ENCODE measurements at regions not wholly inside any gene's neighbourhood (a gene's known extent, or its start where the extent isn't known, plus 50 kb on each side); places are given as distances from the start of the nearest gene placed in this dataset.

DNA sequence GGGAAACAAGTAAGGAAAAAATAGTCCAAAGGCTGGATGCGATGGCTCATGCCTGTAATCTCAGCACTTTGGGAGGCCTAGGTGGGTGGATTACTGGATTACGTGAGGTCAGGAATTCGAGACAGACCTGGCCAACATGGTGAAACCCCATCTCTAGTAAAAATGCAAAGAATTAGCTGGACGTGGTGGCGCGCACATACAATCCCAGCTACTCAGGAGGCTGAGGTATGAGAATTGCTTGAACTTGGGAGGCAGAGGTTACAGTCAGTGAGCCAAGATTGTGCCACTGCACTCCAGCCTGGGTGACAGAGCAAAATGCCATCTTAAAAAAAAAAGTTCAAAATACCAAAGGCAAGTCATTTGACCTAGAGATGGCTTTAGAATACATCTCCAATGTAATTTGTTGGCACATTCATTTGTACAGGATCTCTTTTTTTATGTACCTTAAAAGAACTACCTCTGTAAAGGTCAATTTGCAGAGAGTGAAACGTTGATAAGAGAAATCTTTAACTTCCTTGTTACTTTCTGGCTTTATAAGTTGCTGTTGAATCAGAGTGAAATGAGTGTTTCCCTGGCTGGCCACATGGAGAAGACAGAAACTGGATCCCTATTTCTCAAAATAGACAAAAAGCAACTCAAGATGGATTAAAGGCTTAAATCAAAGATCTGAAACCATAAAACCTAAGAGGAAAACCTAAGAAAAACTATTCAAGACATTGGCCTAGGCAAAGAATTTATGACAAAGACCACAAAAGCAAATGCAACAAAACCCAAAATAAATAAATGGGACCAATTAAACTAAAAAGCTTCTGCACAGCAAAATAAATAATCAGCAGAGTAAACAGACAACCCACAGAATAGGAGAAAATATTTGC, 260.7 kb downstream of the KLF6 start:
- no peaks in the 10 kb centered on the region for H3K27me3 ChIP-seq
- TF ChIP-seq, protein P1, sequence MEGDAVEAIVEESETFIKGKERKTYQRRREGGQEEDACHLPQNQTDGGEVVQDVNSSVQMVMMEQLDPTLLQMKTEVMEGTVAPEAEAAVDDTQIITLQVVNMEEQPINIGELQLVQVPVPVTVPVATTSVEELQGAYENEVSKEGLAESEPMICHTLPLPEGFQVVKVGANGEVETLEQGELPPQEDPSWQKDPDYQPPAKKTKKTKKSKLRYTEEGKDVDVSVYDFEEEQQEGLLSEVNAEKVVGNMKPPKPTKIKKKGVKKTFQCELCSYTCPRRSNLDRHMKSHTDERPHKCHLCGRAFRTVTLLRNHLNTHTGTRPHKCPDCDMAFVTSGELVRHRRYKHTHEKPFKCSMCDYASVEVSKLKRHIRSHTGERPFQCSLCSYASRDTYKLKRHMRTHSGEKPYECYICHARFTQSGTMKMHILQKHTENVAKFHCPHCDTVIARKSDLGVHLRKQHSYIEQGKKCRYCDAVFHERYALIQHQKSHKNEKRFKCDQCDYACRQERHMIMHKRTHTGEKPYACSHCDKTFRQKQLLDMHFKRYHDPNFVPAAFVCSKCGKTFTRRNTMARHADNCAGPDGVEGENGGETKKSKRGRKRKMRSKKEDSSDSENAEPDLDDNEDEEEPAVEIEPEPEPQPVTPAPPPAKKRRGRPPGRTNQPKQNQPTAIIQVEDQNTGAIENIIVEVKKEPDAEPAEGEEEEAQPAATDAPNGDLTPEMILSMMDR (IDR thresholded peaks at IDR 0.05) = no peak
- no peak for TF ChIP-seq POLR2A (IDR thresholded peaks at IDR 0.05)
- no peaks in the 10 kb centered on the region for H3K36me3 ChIP-seq
- no peak overlapping the region for H3K4me3 ChIP-seq
- no peak overlapping the region for H3K27ac ChIP-seq
- intact Hi-C loops (cut with DNase I; ENCODE audit: low total_unique reads) = no loop called here
- no peak for DNase-seq
- no peaks in the 10 kb centered on the region for H3K4me1 ChIP-seq
- H3K9me3 ChIP-seq = no peaks in the 10 kb centered on the region

DNA sequence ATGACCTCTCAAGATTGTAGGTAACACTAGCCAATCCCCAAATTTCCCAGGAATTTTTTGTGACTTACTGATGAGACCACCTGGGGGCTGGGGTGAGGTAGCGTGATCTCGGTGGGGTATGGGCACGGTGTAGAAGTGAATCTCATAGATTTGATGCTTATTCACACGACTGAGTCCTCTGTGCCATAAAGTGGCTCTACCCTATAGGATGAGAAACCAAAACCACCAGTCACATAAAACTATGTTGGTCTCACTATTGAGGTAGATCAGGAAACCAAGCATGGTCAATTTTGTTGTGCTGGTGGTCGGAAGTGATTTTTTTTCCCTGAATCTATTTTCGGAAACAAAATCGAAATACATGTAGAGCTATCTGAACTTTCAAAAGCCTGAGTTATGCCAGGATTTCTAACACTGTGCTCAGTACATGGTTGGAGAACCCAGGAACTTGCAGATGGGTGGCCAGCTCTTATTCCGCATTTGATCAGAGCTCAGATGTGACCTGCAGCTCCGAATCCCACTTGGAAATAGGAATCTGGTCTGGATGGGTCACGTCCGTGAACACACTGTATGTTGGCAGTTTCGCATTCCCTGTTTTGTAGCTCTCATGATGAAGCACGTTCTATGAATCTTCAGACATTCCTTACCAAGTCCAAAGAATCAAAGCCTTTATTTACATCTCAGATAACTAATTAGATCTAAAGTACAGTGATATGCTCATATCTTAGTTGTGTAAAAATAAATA, 261.5 kb downstream of the KLF6 start:
- TF ChIP-seq POLR2A (IDR thresholded peaks at IDR 0.05) = no peak
- TF ChIP-seq, protein P1 (IDR thresholded peaks at IDR 0.05) = no peak
- H3K4me1 ChIP-seq = no peaks in the 10 kb centered on the region
- intact Hi-C loops (cut with DNase I; ENCODE audit: low total_unique reads) = no loop called here
- H3K27me3 ChIP-seq = no peaks in the 10 kb centered on the region
- H3K4me3 ChIP-seq = no peak overlapping the region
- H3K9me3 ChIP-seq = no peaks in the 10 kb centered on the region
- no peak overlapping the region for H3K27ac ChIP-seq
- no peak for DNase-seq
- no peaks in the 10 kb centered on the region for H3K36me3 ChIP-seq

DNA sequence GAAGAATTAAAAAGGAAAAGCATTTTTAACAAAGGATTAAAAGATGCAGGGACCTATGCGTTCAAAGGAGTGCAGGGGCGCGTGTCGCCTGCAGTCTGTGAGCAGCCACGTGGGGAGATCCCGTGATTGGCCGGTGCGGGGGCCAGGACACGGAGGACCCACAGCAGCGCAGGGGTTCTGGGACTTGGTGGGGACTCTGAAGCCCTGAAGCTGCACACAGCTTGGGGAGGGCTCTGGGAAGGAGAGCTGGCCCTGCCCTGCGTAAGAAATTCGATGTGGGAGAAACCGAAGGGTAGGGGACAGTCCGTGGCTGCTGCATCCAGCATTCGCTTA, 268.1 kb downstream of the KLF6 start:
- H3K4me1 ChIP-seq = no peaks in the 10 kb centered on the region
- intact Hi-C loops (cut with DNase I; ENCODE audit: low total_unique reads) = no loop called here
- no peak for DNase-seq
- no peaks in the 10 kb centered on the region for H3K9me3 ChIP-seq
- H3K27ac ChIP-seq = no peak overlapping the region
- no peak for TF ChIP-seq POLR2A (IDR thresholded peaks at IDR 0.05)
- TF ChIP-seq, protein P1 (IDR thresholded peaks at IDR 0.05) = no peak
- no peak overlapping the region for H3K4me3 ChIP-seq
- no peaks in the 10 kb centered on the region for H3K27me3 ChIP-seq
- no peaks in the 10 kb centered on the region for H3K36me3 ChIP-seq

DNA sequence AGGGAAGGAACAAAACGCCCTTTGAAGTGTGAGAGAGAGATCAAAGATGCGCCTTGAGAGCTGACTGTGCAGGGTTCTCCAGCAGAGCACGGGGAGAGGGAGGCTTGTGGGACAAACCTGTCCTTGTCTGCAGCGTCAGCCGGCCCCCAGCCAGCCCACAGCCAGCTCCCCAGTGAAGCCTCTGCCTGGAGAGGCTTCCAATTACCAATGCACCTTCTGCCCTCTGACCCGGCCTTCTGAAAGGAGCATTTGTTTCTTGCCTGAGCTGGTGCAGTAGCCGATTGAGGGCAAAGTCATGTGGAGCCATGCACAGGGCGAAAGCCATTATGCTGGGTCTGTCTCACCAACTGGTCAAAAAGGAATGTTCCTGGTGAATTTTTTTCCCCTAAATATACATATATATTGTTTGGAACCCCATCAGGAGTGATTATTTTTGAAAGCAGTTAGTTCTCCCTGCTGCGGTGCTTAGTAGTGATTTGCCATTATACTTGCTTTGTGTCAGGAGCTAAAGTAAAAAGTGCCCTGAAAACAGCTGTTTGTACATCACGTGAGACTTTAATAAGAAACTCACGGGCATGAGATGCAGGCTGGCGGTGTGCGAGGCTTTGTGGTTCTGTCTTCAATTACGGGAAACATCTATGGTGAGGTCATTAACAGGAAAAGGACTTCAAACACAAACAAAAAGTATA, 268.6 kb downstream of the KLF6 start:
- no peak for DNase-seq
- H3K36me3 ChIP-seq = no peaks in the 10 kb centered on the region
- no peak overlapping the region for H3K4me3 ChIP-seq
- no peaks in the 10 kb centered on the region for H3K4me1 ChIP-seq
- H3K9me3 ChIP-seq = no peaks in the 10 kb centered on the region
- intact Hi-C loops (cut with DNase I; ENCODE audit: low total_unique reads) = no loop called here
- no peaks in the 10 kb centered on the region for H3K27me3 ChIP-seq
- no peak for TF ChIP-seq POLR2A (IDR thresholded peaks at IDR 0.05)
- TF ChIP-seq, protein P1 (IDR thresholded peaks at IDR 0.05) = no peak
- no peak overlapping the region for H3K27ac ChIP-seq

DNA sequence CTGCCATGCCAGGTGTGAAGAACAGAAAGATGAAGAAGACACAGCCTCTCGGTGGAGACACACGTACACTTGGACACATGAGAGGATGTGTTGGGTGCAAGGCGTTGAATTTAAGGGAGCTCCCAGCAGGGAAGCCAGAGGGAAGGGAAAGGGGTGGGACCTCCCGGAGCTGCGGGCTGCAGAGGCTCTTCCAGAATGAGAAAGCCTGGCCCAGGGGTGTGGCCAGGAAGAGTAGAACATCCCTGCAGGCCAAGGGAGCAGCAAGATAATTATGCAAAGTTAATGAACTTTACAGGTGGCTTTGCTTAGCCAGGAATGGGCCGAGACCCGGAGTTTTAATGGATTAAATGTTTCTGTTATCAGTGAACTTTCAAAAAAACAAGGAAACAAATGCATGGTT, 270.3 kb downstream of the KLF6 start:
- no peaks in the 10 kb centered on the region for H3K4me1 ChIP-seq
- no peaks in the 10 kb centered on the region for H3K9me3 ChIP-seq
- H3K27ac ChIP-seq = no peak overlapping the region
- DNase-seq = no peak
- H3K4me3 ChIP-seq = no peak overlapping the region
- no peaks in the 10 kb centered on the region for H3K27me3 ChIP-seq
- no peak for TF ChIP-seq POLR2A (IDR thresholded peaks at IDR 0.05)
- TF ChIP-seq, protein P1 (IDR thresholded peaks at IDR 0.05) = no peak
- intact Hi-C loops (cut with DNase I; ENCODE audit: low total_unique reads) = no loop called here
- H3K36me3 ChIP-seq = no peaks in the 10 kb centered on the region
